ENCODE measurements at regions not wholly inside any gene's neighbourhood (a gene's known extent, or its start where the extent isn't known, plus 50 kb on each side); places are given as distances from the start of the nearest gene placed in this dataset.

- TF ChIP-seq CTCF (IDR thresholded peaks at IDR 0.05; ENCODE audit: low read depth, low read length, missing input control): no peak
- no peak for TF ChIP-seq RAD21 (IDR thresholded peaks at IDR 0.05)
- no peak for TF ChIP-seq ATF3 (IDR thresholded peaks at IDR 0.05)
- TF ChIP-seq HNF4A (conservative IDR thresholded peaks at IDR 0.05): no peak
- TF ChIP-seq GABPA (IDR thresholded peaks at IDR 0.05 in 1 of 2, conservative IDR thresholded peaks at IDR 0.05 in 1 of 2): no peak
- no peak for TF ChIP-seq RXRA (IDR thresholded peaks at IDR 0.05)
- TF ChIP-seq YY1 (IDR thresholded peaks at IDR 0.05): no peak
- no peak for TF ChIP-seq TAF1 (conservative IDR thresholded peaks at IDR 0.05)
- TF ChIP-seq REST (IDR thresholded peaks at IDR 0.05): no peak
- no peak for TF ChIP-seq NR2F2 (IDR thresholded peaks at IDR 0.05)
- TF ChIP-seq MAX (IDR thresholded peaks at IDR 0.05): no peak
- no peak for TF ChIP-seq SP1 (IDR thresholded peaks at IDR 0.05)
- TF ChIP-seq EGR1 (IDR thresholded peaks at IDR 0.05; ENCODE audit: low read depth in 2 of 2): no peak
- TF ChIP-seq JUND (IDR thresholded peaks at IDR 0.05): no peak
Measured at GRCh38 chrX:150258463-150259430, 104.4 kb upstream of the MAMLD1 start.
